ENCODE measurements at regions not wholly inside any gene's neighbourhood (a gene's known extent, or its start where the extent isn't known, plus 50 kb on each side); places are given as distances from the start of the nearest gene placed in this dataset.

DNA sequence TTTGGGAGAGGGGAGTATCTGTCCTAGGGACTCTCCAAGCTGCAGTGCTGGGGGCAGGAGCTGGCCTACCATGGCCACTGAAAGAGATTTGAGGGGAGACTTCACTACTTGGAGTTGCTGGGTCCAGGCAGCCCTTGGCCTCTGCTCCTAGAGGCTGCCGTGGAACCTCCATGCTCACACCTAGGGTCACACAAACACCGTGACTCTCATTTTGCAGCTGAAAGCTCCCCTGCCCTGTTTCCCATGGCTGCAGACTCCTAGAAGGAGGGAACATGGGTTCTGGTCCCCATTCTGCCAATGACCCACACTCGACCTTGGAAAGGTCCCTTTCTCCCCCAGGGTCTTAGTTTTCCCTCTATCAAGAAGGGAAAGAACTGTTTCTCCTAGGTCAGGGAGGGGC, 147.1 kb upstream of the PPP1R26 start:
- no peak overlapping the region for H3K27ac ChIP-seq
- TF ChIP-seq POLR2A (IDR thresholded peaks at IDR 0.05) = no peak
- TF ChIP-seq, protein P1, sequence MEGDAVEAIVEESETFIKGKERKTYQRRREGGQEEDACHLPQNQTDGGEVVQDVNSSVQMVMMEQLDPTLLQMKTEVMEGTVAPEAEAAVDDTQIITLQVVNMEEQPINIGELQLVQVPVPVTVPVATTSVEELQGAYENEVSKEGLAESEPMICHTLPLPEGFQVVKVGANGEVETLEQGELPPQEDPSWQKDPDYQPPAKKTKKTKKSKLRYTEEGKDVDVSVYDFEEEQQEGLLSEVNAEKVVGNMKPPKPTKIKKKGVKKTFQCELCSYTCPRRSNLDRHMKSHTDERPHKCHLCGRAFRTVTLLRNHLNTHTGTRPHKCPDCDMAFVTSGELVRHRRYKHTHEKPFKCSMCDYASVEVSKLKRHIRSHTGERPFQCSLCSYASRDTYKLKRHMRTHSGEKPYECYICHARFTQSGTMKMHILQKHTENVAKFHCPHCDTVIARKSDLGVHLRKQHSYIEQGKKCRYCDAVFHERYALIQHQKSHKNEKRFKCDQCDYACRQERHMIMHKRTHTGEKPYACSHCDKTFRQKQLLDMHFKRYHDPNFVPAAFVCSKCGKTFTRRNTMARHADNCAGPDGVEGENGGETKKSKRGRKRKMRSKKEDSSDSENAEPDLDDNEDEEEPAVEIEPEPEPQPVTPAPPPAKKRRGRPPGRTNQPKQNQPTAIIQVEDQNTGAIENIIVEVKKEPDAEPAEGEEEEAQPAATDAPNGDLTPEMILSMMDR (IDR thresholded peaks at IDR 0.05) = no peak
- H3K9me3 ChIP-seq = no peaks in the 10 kb centered on the region
- H3K4me3 ChIP-seq = no peak overlapping the region
- no peaks in the 10 kb centered on the region for H3K4me1 ChIP-seq
- DNase-seq = no peak
- no peaks in the 10 kb centered on the region for H3K36me3 ChIP-seq
- no peaks in the 10 kb centered on the region for H3K27me3 ChIP-seq

- no peak for DNase-seq
- no peak for TF ChIP-seq POLR2A (IDR thresholded peaks at IDR 0.05)
- TF ChIP-seq, protein P1 (IDR thresholded peaks at IDR 0.05) = no peak
- no peaks in the 10 kb centered on the region for H3K36me3 ChIP-seq
- no peaks in the 10 kb centered on the region for H3K9me3 ChIP-seq
- no peaks in the 10 kb centered on the region for H3K4me1 ChIP-seq
- no peak overlapping the region for H3K4me3 ChIP-seq
- H3K27ac ChIP-seq = no peak overlapping the region
- H3K27me3 ChIP-seq = no peaks in the 10 kb centered on the region
Observed at GRCh38 chr9:135332979-135333748, 146.4 kb upstream of the PPP1R26 start.

GRCh38 chr9:135334953-135335460, 144.6 kb upstream of the PPP1R26 start:
- Histone ChIP-seq H3K4me3 (no peak overlapping the region), H3K9me3 (no peaks in the 10 kb centered on the region), H3K27ac (no peak overlapping the region), H3K36me3 (no peaks in the 10 kb centered on the region), H3K27me3 (no peaks in the 10 kb centered on the region), H3K4me1 (no peaks in the 10 kb centered on the region)
- TF ChIP-seq, protein P1 (IDR thresholded peaks at IDR 0.05) = no peak
- no peak for TF ChIP-seq POLR2A (IDR thresholded peaks at IDR 0.05)
- DNase-seq = no peak

DNA sequence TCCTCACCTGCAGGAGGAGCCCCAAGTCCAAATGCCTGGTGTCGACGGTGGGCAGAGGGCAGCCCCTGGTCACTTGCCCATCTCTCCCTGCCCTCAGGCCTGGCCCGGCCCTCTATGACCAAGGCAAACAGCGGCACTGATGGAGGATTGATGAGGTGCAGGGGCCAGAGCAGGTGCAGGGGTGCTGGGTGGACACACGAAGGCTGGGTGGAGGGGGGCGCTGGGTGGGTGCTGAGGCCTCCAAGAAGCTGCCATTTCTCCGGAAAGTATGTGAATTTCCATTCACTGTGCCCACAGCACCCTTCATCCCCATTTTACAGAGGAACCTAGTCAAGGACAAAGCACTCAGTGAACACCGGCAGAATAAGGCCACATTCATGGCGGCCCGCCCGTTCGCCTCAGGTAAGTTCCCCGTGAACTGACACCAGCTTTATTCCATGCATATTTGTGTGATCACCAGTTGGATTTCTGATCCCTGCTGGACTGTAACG, 143.8 kb upstream of the PPP1R26 start:
- TF ChIP-seq, protein P1 (IDR thresholded peaks at IDR 0.05) = no peak
- no peak for TF ChIP-seq POLR2A (IDR thresholded peaks at IDR 0.05)

DNA sequence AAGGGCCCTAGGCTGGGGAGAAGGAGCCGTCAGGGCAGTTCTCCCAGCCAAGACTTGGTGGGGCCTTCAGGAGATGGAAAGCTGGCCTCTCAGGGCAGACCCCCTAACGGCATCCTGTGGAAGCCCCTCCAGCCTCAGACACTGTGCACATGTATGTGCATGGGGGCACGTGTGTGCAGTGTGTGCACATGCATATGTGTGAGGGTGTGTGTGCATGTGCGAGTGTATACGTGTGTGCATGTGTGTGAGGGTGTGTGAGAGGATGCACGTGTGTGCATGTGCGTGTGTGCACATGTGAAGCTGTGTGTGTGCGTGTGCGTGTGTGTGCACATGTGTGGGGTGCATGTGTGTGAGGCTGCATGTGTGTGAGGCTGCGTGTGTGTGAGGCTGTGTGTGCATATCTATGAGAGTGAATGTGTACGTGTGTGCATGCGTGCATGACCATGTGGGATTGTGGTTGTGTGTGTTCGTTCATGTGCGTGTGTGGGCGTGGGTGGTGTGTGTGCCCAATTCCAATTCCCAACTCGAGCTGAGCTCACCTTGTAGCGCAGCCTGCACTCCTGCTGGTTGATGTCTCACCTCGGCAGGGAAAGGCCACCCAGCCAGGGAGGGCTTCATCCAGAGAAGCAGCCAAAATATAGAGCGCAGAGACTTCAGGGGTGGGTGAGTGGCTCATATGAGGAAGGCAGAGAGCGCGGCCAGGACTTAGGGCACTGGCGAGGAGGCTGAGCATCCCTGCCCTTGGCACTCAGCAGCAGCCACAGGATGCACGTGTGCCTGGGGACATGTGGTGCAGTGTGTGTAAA, 142.7 kb upstream of the PPP1R26 start:
- H3K27ac ChIP-seq = no peak overlapping the region
- H3K4me1 ChIP-seq = peaks cover 0 to 4% (median 0%) of the 10 kb centered on the region in 4 donors
- no peaks in the 10 kb centered on the region for H3K36me3 ChIP-seq
- H3K9me3 ChIP-seq = no peaks in the 10 kb centered on the region
- no peak overlapping the region for H3K4me3 ChIP-seq
- H3K27me3 ChIP-seq = no peaks in the 10 kb centered on the region
- TF ChIP-seq POLR2A (IDR thresholded peaks at IDR 0.05) = no peak
- TF ChIP-seq, protein P1 (IDR thresholded peaks at IDR 0.05) = no peak
- DNase-seq = peak in 1 of 3 donors; percentile 16

More for the DNA sequence above, 143.8 kb upstream of the PPP1R26 start:
- Histone ChIP-seq H3K36me3 (no peaks in the 10 kb centered on the region), H3K4me3 (no peak overlapping the region), H3K4me1 (peaks cover 0 to 1% (median 0%) of the 10 kb centered on the region in 4 donors), H3K27ac (no peak overlapping the region), H3K9me3 (no peaks in the 10 kb centered on the region), H3K27me3 (no peaks in the 10 kb centered on the region)
- DNase-seq = peak in 1 of 3 donors; percentile 25
